Endodermal cell (in vitro differentiated cells): ENCODE measurements at regions not wholly inside any gene's neighbourhood (a gene's known extent, or its start where the extent isn't known, plus 50 kb on each side); places are given as distances from the start of the nearest gene placed in this dataset.

Source experiments
- DNase-seq: peaks from one replicate; pipeline ENCODE4 v3.0.0-alpha.2; 2017
- H3K27ac ChIP-seq: 2 replicates; pipeline ENCODE4 v1.5.1; 2013; ENCODE audit warnings: mild to moderate bottlenecking, low read depth, low read length, moderate library complexity
- H3K27me3 ChIP-seq: 2 replicates; pipeline ENCODE4 v1.6.1; 2013; ENCODE audit warnings: mild to moderate bottlenecking, low read length, moderate library complexity; ENCODE audit not compliant: insufficient read depth, control insufficient read depth, poor library complexity, severe bottlenecking
- H3K36me3 ChIP-seq: 2 replicates; pipeline ENCODE4 v1.7.0; 2013; ENCODE audit warnings: mild to moderate bottlenecking, low read length, moderate library complexity; ENCODE audit not compliant: control insufficient read depth, insufficient read depth
- H3K4me1 ChIP-seq: one replicate; pipeline ENCODE4 v1.7.0; 2013; ENCODE audit warnings: low read length; ENCODE audit not compliant: control insufficient read depth, insufficient read depth
- H3K4me3 ChIP-seq: 2 replicates; pipeline ENCODE4 v1.5.1; 2013; ENCODE audit warnings: mild to moderate bottlenecking, low read length, moderate library complexity
- H3K9ac ChIP-seq: 2 replicates; pipeline ENCODE4 v1.6.1; 2013; ENCODE audit warnings: mild to moderate bottlenecking, low read length, moderate library complexity; ENCODE audit not compliant: poor library complexity, severe bottlenecking; ENCODE audit errors: extremely low read depth
- H3K9me3 ChIP-seq: 2 replicates; pipeline ENCODE4 v1.6.1; 2013; ENCODE audit warnings: mild to moderate bottlenecking, low read length, moderate library complexity; ENCODE audit not compliant: control insufficient read depth
- H3K27ac Mint-ChIP-seq: 2 replicates; pipeline ENCODE4 v1.8.0; 2020; ENCODE audit warnings: mixed read lengths
- H3K27me3 Mint-ChIP-seq: 2 replicates; pipeline ENCODE4 v1.8.0; 2021; ENCODE audit warnings: mild to moderate bottlenecking, mixed read lengths; ENCODE audit not compliant: insufficient read depth
- H3K36me3 Mint-ChIP-seq: 2 replicates; pipeline ENCODE4 v1.8.0; 2020; ENCODE audit warnings: low read depth, mixed read lengths
- H3K4me1 Mint-ChIP-seq: 2 replicates; pipeline ENCODE4 v1.8.0; 2020; ENCODE audit warnings: mixed read lengths
- H3K4me3 Mint-ChIP-seq: 2 replicates; pipeline ENCODE4 v1.8.0; 2020; ENCODE audit warnings: mild to moderate bottlenecking, moderate library complexity, mixed read lengths
- H3K9me3 Mint-ChIP-seq: 2 replicates; pipeline ENCODE4 v1.8.0; 2020; ENCODE audit warnings: mild to moderate bottlenecking, mixed read lengths
- WGBS, 2 experiments: methylation state at CpG; one replicate each; pipeline versions ENCODE4 v1.1.5 to v1.1.7; 2013; ENCODE audit warnings: missing lambda C conversion rate in 2 of 2, mixed read lengths in 1 of 2; ENCODE audit not compliant: insufficient coverage in 1 of 2, insufficient read length in 1 of 2; 5-methylcytosine and 5-hydroxymethylcytosine counted together
- TF ChIP-seq, protein P1 (sequence below): fragments of 200-600 bp; sonication (generic); conservative IDR thresholded peaks from 2 replicates; pipeline ENCODE4 v1.5.0; 2021; ENCODE audit warnings: antibody characterized with exemption, mild to moderate bottlenecking

DNA sequence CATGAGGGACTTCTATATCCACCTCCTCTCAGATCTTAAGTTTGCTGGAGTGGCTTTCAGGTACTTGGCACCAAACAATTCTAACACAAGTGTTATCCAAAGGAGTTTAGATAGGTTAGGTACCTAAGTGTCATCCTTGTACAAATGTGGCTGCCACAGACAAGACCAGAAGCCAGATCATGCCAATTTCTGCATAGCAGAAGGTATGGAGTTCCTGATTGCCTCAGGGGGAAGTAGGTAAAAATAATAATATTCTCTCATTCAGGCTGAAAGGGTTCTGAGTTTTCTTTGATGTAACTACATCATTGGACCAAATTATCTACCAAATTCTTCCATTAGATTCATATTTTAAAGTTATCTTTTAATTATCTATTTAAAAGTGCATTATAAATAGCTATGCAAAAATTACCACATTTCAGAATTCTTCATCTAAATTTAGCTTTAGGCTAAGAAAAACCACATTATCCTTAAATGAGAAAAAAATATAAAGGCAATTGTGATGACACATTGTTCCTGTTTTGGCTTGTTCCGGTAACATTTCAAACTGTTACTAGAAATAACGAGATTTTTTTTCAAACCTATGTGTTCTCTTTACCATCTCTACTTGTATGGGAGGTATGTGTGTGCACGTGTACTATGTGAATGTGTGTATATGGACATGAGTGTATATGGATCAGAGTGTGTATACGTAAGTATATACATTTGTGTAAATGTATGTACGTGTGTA, 66.2 kb upstream of the POU2AF2 start:
- Histone ChIP-seq H3K27ac (no peak overlapping the region), H3K9ac (no peak overlapping the region), H3K27me3 (no peaks in the 10 kb centered on the region), H3K4me1 (no peaks in the 10 kb centered on the region), H3K9me3 (no peaks in the 10 kb centered on the region), H3K4me3 (no peak overlapping the region), H3K36me3 (no peaks in the 10 kb centered on the region)
- Mint-ChIP-seq H3K4me1 (no peaks in the 10 kb centered on the region), H3K36me3 (no peaks in the 10 kb centered on the region), H3K4me3 (no peak overlapping the region), H3K9me3 (no peaks in the 10 kb centered on the region), H3K27ac (no peak overlapping the region), H3K27me3 (no peaks in the 10 kb centered on the region)
- no peak for DNase-seq
- TF ChIP-seq, protein P1, sequence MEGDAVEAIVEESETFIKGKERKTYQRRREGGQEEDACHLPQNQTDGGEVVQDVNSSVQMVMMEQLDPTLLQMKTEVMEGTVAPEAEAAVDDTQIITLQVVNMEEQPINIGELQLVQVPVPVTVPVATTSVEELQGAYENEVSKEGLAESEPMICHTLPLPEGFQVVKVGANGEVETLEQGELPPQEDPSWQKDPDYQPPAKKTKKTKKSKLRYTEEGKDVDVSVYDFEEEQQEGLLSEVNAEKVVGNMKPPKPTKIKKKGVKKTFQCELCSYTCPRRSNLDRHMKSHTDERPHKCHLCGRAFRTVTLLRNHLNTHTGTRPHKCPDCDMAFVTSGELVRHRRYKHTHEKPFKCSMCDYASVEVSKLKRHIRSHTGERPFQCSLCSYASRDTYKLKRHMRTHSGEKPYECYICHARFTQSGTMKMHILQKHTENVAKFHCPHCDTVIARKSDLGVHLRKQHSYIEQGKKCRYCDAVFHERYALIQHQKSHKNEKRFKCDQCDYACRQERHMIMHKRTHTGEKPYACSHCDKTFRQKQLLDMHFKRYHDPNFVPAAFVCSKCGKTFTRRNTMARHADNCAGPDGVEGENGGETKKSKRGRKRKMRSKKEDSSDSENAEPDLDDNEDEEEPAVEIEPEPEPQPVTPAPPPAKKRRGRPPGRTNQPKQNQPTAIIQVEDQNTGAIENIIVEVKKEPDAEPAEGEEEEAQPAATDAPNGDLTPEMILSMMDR = no peak
- WGBS, 2 experiments = 73 to 92% methylated on average over 2 to 5 of the region's 5 CpGs

DNA sequence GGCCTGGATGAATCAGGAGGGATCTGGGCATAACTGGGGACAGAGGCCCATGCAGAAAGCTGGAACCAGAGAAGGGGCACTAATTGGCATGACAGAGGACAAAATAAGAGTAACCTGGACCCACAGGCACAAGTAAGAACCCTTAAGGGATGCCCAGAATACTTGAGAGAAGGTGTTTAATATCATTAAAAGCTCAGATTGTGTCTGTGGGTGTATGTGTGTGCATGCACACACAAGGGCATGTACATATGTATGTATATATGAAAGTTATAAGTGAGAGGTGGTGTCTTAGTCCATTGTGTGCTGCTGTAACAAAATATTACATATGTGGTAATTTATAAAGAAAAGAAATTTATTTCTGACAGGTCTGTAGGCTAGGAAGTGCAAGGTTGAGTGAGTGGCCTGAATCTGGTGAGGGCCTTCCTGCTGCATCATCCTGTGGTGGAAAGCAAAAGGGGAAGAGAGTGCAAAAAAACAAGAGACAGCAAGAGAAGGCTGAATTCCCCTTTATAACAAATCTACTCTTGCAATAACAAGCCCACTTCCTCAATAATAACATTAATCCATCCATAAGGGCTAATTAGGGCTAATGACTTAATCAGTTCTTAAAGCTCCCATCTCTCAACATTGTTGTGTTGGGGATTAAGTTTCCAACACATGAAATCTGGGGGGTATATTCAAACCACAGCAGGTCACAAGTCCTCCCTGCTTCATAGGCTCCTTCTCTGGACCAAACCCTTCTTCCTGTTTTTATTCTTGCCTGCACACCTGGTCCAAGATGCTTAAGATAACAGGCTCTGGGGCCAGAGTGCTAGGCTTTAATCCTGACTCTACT, 68.3 kb upstream of the POU2AF2 start:
- TF ChIP-seq, protein P1 = no peak
- H3K27me3 ChIP-seq = no peaks in the 10 kb centered on the region
- H3K4me1 ChIP-seq = no peaks in the 10 kb centered on the region
- Mint-ChIP-seq H3K36me3 (no peaks in the 10 kb centered on the region), H3K27ac (no peak overlapping the region), H3K4me3 (no peak overlapping the region), H3K9me3 (no peaks in the 10 kb centered on the region), H3K4me1 (no peaks in the 10 kb centered on the region), H3K27me3 (no peaks in the 10 kb centered on the region)
- no peaks in the 10 kb centered on the region for H3K36me3 ChIP-seq
- H3K27ac ChIP-seq = no peak overlapping the region
- no peak for DNase-seq
- H3K4me3 ChIP-seq = no peak overlapping the region
- no peaks in the 10 kb centered on the region for H3K9me3 ChIP-seq
- no peak overlapping the region for H3K9ac ChIP-seq

DNA sequence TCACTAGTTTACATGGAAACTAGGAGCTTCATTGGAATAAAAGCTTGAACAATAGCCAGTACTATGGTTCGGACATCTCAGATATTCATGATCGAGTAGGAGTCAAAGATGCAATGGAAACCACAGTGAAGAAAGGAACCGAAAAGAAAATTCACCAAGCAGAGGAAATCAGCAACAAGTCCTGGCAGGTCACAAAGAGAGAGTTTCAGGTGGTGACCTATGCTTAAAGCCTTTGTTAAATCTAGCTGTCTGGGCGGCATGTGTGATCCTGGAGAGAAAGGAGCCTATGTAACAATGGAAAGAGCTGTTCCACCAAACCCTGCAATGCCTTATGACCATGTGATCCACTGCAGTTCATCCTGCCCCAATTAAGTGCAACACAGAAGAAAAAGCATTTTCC, 68.9 kb upstream of the POU2AF2 start:
- Histone ChIP-seq H3K9ac (no peak overlapping the region), H3K4me3 (no peak overlapping the region), H3K9me3 (no peaks in the 10 kb centered on the region), H3K27me3 (no peaks in the 10 kb centered on the region), H3K27ac (no peak overlapping the region), H3K4me1 (no peaks in the 10 kb centered on the region), H3K36me3 (no peaks in the 10 kb centered on the region)
- no peaks in the 10 kb centered on the region for H3K4me1 Mint-ChIP-seq
- TF ChIP-seq, protein P1 = no peak
- no peak for DNase-seq
- no peak overlapping the region for H3K27ac Mint-ChIP-seq
- H3K4me3 Mint-ChIP-seq = no peak overlapping the region
- WGBS, 2 experiments = 93 to 94% methylated on average over 3 to 4 of the region's 4 CpGs
- H3K27me3 Mint-ChIP-seq = no peaks in the 10 kb centered on the region
- no peaks in the 10 kb centered on the region for H3K9me3 Mint-ChIP-seq
- no peaks in the 10 kb centered on the region for H3K36me3 Mint-ChIP-seq
